Left lung (tissue), 4 donors: ENCODE measurements at regions not wholly inside any gene's neighbourhood (a gene's known extent, or its start where the extent isn't known, plus 50 kb on each side); places are given as distances from the start of the nearest gene placed in this dataset.

Experiments used
- ATAC-seq: fragments of 200-7000 bp; cut with Tn5 transposase; one replicate; pipeline ENCODE4 v1.9.1; 2020; ENCODE audit warnings: moderate library complexity
- DNase-seq, 4 donors: peaks; one replicate each; pipeline ENCODE4 v3.0.0-alpha.2; 2013 to 2020
- H3K27ac ChIP-seq, 2 donors: fragments of 200-600 bp; sonication (generic) in 1 of 2; one replicate each; pipeline versions ENCODE4 v1.5.0 to v1.8.0; 2020 to 2021
- H3K27me3 ChIP-seq, 2 donors: fragments of 200-600 bp; sonication (generic) in 1 of 2; one replicate each; pipeline versions ENCODE4 v1.5.0 to v1.8.0; 2020 to 2021
- H3K36me3 ChIP-seq, 2 donors: fragments of 200-600 bp; sonication (generic) in 1 of 2; one replicate each; pipeline versions ENCODE4 v1.5.0 to v1.8.0; 2020 to 2021
- H3K4me1 ChIP-seq, 2 donors: fragments of 200-600 bp; one replicate each; pipeline ENCODE4 v1.8.0; 2021
- H3K4me3 ChIP-seq, 2 donors: fragments of 200-600 bp; sonication (generic) in 1 of 2; one replicate each; pipeline versions ENCODE4 v1.5.0 to v1.8.0; 2020 to 2021; ENCODE audit warnings: mild to moderate bottlenecking in 1 of 2
- H3K9me3 ChIP-seq, 2 donors: fragments of 200-600 bp; sonication (generic) in 1 of 2; one replicate each; pipeline versions ENCODE4 v1.5.0 to v1.8.0; 2020 to 2021
- intact Hi-C, 2 donors: fragments of 100-400 bp; cut with DNase I; formaldehyde crosslinking; loops; one replicate each; pipeline versions ENCODE4 v1.11.2 to v1.14.2; 2022
- TF ChIP-seq, protein P1 (sequence below), 2 donors: fragments of 200-600 bp; sonication (generic) in 1 of 2; IDR thresholded peaks; one replicate each; pipeline versions ENCODE4 v1.5.0 to v1.8.0; 2021; ENCODE audit warnings: antibody characterized with exemption in 2 of 2
- donor health status: DM: no; HTN: yes; CAD: no.
- donor health status: DM: no; HTN: no; CAD: no.

DNA sequence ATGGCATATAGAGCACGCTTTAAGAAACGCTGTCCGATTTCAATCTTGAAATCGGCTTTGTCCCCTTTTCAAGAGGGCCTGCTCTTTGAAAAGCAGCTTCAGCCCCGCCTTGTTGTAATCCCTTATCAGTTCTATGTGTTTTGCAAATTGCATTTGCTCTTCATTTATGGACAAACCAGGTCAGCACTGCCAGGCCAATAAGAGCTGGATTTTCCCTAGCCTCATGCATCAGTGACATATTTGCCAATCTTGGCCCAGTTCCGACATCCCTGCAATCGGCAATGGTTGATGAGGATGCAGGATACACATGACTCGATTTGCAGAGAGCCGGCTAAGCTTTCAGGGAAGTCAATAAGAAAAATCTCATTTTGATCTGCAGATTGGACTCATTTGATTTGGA is 529.1 kb upstream of the CLINT1 start:
- intact Hi-C loops, result no loop called here
- ATAC-seq (no peak), DNase-seq (no peak)
- H3K4me3 ChIP-seq, result no peak overlapping the region
- H3K4me1 ChIP-seq, result peaks cover 4 to 24% of the 10 kb centered on the region in 2 donors
- H3K27ac ChIP-seq, result no peak overlapping the region
- H3K36me3 ChIP-seq, result no peaks in the 10 kb centered on the region
- no peaks in the 10 kb centered on the region for H3K27me3 ChIP-seq
- TF ChIP-seq, protein P1, sequence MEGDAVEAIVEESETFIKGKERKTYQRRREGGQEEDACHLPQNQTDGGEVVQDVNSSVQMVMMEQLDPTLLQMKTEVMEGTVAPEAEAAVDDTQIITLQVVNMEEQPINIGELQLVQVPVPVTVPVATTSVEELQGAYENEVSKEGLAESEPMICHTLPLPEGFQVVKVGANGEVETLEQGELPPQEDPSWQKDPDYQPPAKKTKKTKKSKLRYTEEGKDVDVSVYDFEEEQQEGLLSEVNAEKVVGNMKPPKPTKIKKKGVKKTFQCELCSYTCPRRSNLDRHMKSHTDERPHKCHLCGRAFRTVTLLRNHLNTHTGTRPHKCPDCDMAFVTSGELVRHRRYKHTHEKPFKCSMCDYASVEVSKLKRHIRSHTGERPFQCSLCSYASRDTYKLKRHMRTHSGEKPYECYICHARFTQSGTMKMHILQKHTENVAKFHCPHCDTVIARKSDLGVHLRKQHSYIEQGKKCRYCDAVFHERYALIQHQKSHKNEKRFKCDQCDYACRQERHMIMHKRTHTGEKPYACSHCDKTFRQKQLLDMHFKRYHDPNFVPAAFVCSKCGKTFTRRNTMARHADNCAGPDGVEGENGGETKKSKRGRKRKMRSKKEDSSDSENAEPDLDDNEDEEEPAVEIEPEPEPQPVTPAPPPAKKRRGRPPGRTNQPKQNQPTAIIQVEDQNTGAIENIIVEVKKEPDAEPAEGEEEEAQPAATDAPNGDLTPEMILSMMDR (IDR thresholded peaks at IDR 0.05), result no peak
- H3K9me3 ChIP-seq, result peaks cover 0 to 14% of the 10 kb centered on the region in 2 donors

DNA sequence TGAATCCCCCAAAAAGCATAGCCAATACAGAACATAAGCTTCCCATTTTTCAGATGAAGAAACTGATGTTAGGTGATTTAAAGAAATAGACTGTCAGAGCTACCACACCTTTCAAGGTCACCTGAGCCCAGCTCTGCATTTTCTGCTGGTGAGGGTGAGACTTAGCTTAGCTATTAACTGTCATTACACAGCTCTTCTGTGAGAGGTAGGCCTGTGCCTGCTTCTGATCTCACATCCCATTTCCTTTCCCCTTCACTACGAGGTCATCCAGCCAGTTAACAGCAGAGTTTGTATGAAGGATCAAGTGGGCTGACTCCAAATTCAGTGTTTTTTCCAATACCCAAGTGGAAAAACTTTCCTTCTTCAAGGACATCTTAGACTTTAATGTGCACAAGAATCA is 528.6 kb upstream of the CLINT1 start:
- H3K9me3 ChIP-seq, result peaks cover 0 to 14% of the 10 kb centered on the region in 2 donors
- no peaks in the 10 kb centered on the region for H3K36me3 ChIP-seq
- DNase-seq (no peak), ATAC-seq (no peak)
- intact Hi-C loops, result no loop called here
- no peaks in the 10 kb centered on the region for H3K27me3 ChIP-seq
- no peak overlapping the region for H3K27ac ChIP-seq
- TF ChIP-seq, protein P1 (IDR thresholded peaks at IDR 0.05), result no peak
- H3K4me3 ChIP-seq, result no peak overlapping the region
- peaks cover 7 to 29% of the 10 kb centered on the region in 2 donors for H3K4me1 ChIP-seq

DNA sequence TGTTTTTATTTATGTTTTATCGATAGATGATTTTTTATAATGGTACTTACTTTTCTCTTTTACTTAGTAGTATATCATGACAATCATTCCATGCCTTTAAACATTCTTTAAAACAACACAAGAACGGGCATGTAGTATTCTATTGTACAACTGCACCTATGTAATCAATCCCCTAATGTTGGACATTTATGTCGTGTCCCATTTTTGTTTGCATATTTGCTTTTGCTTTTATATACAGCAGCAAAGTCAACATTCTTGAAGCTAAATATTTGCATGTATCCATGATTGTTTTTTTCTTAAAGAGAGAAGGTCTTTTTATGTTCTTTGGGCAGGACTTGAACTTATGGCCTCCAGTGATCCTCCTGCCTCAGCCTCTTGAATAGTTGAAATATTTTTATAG is 527.0 kb upstream of the CLINT1 start:
- Histone ChIP-seq H3K4me1 (peaks cover 14 to 40% of the 10 kb centered on the region in 2 donors), H3K4me3 (no peak overlapping the region), H3K9me3 (peaks cover 0 to 14% of the 10 kb centered on the region in 2 donors), H3K27ac (peak overlapping the region in 1 of 2 donors; percentile 73), H3K36me3 (no peaks in the 10 kb centered on the region), H3K27me3 (no peaks in the 10 kb centered on the region)
- ATAC-seq, result no peak
- no peak for DNase-seq
- intact Hi-C loops, result no loop called here
- TF ChIP-seq, protein P1 (IDR thresholded peaks at IDR 0.05), result no peak

DNA sequence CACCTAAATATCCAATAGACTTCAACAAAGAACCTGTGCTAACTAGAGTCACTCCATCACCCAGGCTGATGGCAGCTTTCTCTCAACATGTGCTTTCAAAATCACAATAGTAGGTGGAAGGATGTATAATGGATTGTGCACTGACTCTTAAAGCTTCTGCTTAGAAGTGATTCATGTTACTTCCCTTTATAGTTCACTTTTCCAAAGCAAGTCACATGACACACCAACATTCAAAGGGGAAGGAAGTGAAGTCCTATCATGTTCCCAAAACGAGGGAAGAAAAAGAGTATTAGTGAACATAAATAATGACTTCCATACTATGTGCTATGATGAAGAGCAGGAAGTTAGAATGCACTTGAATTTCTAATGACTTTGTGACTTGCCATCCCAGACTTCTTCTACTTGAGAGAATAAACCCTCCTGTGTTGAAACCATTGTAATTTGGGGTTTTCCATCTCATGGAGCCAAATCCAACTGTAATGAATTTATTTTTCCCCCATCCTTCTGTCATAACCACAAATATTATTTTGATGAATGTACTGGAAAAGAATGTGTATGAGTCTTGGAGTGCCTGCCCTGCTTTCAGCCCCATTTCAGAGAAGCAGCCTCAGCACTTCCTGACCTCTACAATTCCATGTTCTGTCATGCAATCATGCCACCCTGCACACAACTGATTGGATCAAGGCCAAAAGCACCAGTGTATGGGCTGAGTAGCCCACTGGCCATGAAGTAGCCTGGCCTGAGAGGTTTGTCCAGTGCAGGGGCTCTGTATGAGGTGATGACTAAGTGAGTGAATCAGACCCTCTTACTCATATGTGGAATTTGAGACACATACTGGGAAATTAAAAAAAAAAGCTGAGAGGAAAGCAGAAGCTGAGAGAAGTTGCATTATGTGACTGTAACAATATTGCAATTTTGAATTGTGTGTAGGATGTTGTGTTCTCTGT is 525.9 kb upstream of the CLINT1 start:
- Histone ChIP-seq H3K4me3 (no peak overlapping the region), H3K36me3 (no peaks in the 10 kb centered on the region), H3K27ac (peak overlapping the region; percentile 14 to 73), H3K27me3 (no peaks in the 10 kb centered on the region), H3K9me3 (peaks cover 0 to 14% of the 10 kb centered on the region in 2 donors), H3K4me1 (peaks cover 14 to 44% of the 10 kb centered on the region in 2 donors)
- DNase-seq, result peak in 1 of 4 donors; percentile 39
- TF ChIP-seq, protein P1 (IDR thresholded peaks at IDR 0.05), result no peak
- peak; percentile 56 for ATAC-seq
- intact Hi-C loops, result no loop called here

DNA sequence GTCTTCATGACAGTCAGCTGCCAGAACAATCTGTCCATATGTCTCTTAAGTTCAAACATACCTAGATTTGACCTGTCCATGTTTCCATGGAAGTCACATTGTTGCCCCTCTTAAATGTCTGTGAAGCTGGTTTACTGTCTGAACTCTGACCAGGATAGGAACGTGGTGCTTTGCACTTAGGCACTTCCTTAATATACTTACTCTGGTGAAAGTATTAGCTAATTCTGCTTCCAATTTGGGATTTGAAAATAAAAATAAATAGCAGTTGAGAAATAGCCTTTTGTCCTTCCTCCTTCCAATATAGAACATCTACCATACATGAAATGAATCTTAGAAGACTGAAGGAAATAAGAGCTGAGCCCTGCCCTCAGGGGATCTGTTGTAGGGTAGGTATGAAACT is 524.5 kb upstream of the CLINT1 start:
- intact Hi-C loops, result no loop called here
- Histone ChIP-seq H3K9me3 (peaks cover 0 to 14% of the 10 kb centered on the region in 2 donors), H3K27ac (no peak overlapping the region), H3K4me1 (peaks cover 14 to 47% of the 10 kb centered on the region in 2 donors), H3K36me3 (no peaks in the 10 kb centered on the region), H3K27me3 (no peaks in the 10 kb centered on the region), H3K4me3 (no peak overlapping the region)
- TF ChIP-seq, protein P1 (IDR thresholded peaks at IDR 0.05), result no peak
- ATAC-seq (peak; percentile 4), DNase-seq (no peak)
